Mesenchymal stem cell (in vitro differentiated cells and primary cell): ENCODE measurements at regions not wholly inside any gene's neighbourhood (a gene's known extent, or its start where the extent isn't known, plus 50 kb on each side); places are given as distances from the start of the nearest gene placed in this dataset.

Experiments used
- DNase-seq: peaks from one replicate; pipeline ENCODE4 v3.0.0-alpha.2; 2013
- H2AFZ ChIP-seq: one replicate; pipeline ENCODE4 v1.6.1; 2013; ENCODE audit warnings: low read depth, mild to moderate bottlenecking, control low read depth, inconsistent platforms, low read length, moderate library complexity
- H2AK5ac ChIP-seq: 2 replicates; pipeline ENCODE4 v1.6.1; 2013; ENCODE audit warnings: low read length, moderate library complexity, mild to moderate bottlenecking, inconsistent platforms; ENCODE audit not compliant: severe bottlenecking
- H2BK120ac ChIP-seq: one replicate; pipeline ENCODE4 v1.6.1; 2013; ENCODE audit warnings: low read depth, mild to moderate bottlenecking, inconsistent platforms, low read length, moderate library complexity
- H2BK12ac ChIP-seq, 2 experiments: one replicate each; pipeline ENCODE4 v1.6.1; 2013; ENCODE audit warnings: inconsistent platforms in 2 of 2, low read length in 2 of 2, mild to moderate bottlenecking in 2 of 2, moderate library complexity in 2 of 2, control low read depth in 1 of 2
- H2BK15ac ChIP-seq: one replicate; pipeline ENCODE4 v1.6.1; 2013; ENCODE audit warnings: mild to moderate bottlenecking, low read depth, inconsistent platforms; ENCODE audit not compliant: poor library complexity, severe bottlenecking
- H2BK5ac ChIP-seq: 2 replicates; pipeline ENCODE4 v1.6.1; 2013; ENCODE audit warnings: low read depth, mild to moderate bottlenecking, low read length, control low read depth, inconsistent platforms; ENCODE audit not compliant: poor library complexity, severe bottlenecking
- H3K14ac ChIP-seq, 2 experiments: one replicate each; pipeline ENCODE4 v1.6.1; 2013; ENCODE audit warnings: inconsistent platforms in 2 of 2, low read length in 2 of 2, control low read depth in 1 of 2, mild to moderate bottlenecking in 1 of 2, moderate library complexity in 1 of 2
- H3K18ac ChIP-seq, 2 experiments: one replicate each; pipeline ENCODE4 v1.6.1; 2013; ENCODE audit warnings: inconsistent platforms in 2 of 2, low read length in 2 of 2, control low read depth in 1 of 2, low read depth in 1 of 2, mild to moderate bottlenecking in 1 of 2
- H3K23ac ChIP-seq, 2 experiments: one replicate each; pipeline ENCODE4 v1.6.1; 2013; ENCODE audit warnings: inconsistent platforms in 2 of 2, low read length in 2 of 2, mild to moderate bottlenecking in 2 of 2, moderate library complexity in 2 of 2, control low read depth in 1 of 2
- H3K27ac ChIP-seq: 2 replicates; pipeline ENCODE4 v1.5.1; 2013; ENCODE audit warnings: mild to moderate bottlenecking, moderate library complexity, low read length, control low read depth, inconsistent platforms; ENCODE audit not compliant: poor library complexity, severe bottlenecking
- H3K27me3 ChIP-seq, 2 experiments: 2 replicates each; pipeline versions ENCODE4 v1.6.1 to v1.7.0; 2013; ENCODE audit warnings: low read length in 2 of 2, mild to moderate bottlenecking in 2 of 2, moderate library complexity in 2 of 2, control low read depth in 1 of 2, inconsistent platforms in 1 of 2; ENCODE audit not compliant: control insufficient read depth in 1 of 2, insufficient read depth in 1 of 2
- H3K36me3 ChIP-seq, 2 experiments: 2 replicates each; pipeline versions ENCODE4 v1.6.1 to v1.7.0; 2013; ENCODE audit warnings: low read length in 2 of 2, control low read depth in 1 of 2, inconsistent platforms in 1 of 2, low read depth in 1 of 2, mild to moderate bottlenecking in 1 of 2; ENCODE audit not compliant: insufficient read depth in 2 of 2, control insufficient read depth in 1 of 2
- H3K4ac ChIP-seq, 2 experiments: one replicate each; pipeline ENCODE4 v1.6.1; 2013; ENCODE audit warnings: inconsistent platforms in 2 of 2, low read length in 2 of 2, mild to moderate bottlenecking in 2 of 2, moderate library complexity in 2 of 2, control low read depth in 1 of 2, low read depth in 1 of 2
- H3K4me1 ChIP-seq: 2 replicates; pipeline ENCODE4 v1.6.1; 2013; ENCODE audit warnings: low read depth, low read length, control low read depth; ENCODE audit not compliant: control insufficient read depth, insufficient read depth
- H3K4me2 ChIP-seq: 2 replicates; pipeline ENCODE4 v1.6.1; 2013; ENCODE audit warnings: low read length, mild to moderate bottlenecking, inconsistent platforms; ENCODE audit not compliant: poor library complexity, severe bottlenecking
- H3K4me3 ChIP-seq, 2 experiments: 2 replicates each; pipeline versions ENCODE4 v1.5.1 to v1.7.0; 2013; ENCODE audit warnings: low read length in 2 of 2, mild to moderate bottlenecking in 2 of 2, control low read depth in 1 of 2, low read depth in 1 of 2; ENCODE audit not compliant: insufficient read depth in 1 of 2
- H3K79me1 ChIP-seq: replicated peaks from 2 replicates; pipeline ENCODE4 v1.6.1; 2013; ENCODE audit warnings: mild to moderate bottlenecking, control low read depth, low read length, inconsistent platforms; ENCODE audit not compliant: poor library complexity, severe bottlenecking
- H3K9ac ChIP-seq: 2 replicates; pipeline ENCODE4 v1.7.0; 2013; ENCODE audit warnings: mild to moderate bottlenecking, low read length, moderate library complexity
- H3K9me3 ChIP-seq: 2 replicates; pipeline ENCODE4 v1.7.0; 2013; ENCODE audit warnings: mild to moderate bottlenecking, low read length; ENCODE audit not compliant: control insufficient read depth
- H4K8ac ChIP-seq: one replicate; pipeline ENCODE4 v1.6.1; 2013; ENCODE audit warnings: inconsistent platforms, mild to moderate bottlenecking, low read length, moderate library complexity
- H4K91ac ChIP-seq: one replicate; pipeline ENCODE4 v1.6.1; 2013; ENCODE audit warnings: mild to moderate bottlenecking, low read length, inconsistent platforms
- WGBS: methylation state at CpG from one replicate; pipeline ENCODE4 v1.1.7; 2013; ENCODE audit warnings: mixed read lengths; 5-methylcytosine and 5-hydroxymethylcytosine counted together

GRCh38 chr3:165256554-165257065 is 60.4 kb upstream of the SLITRK3 start:
- Histone ChIP-seq H3K79me1 (no peaks in the 10 kb centered on the region), H2BK120ac (no peak overlapping the region), H2BK5ac (no peak overlapping the region), H2AFZ (no peak overlapping the region), H3K4me3 (no peak overlapping the region), H2BK15ac (no peak overlapping the region), H2AK5ac (no peak overlapping the region), H3K4me1 (no peaks in the 10 kb centered on the region), H3K27ac (no peak overlapping the region), H3K36me3 (no peaks in the 10 kb centered on the region), H3K4ac (no peak overlapping the region), H3K23ac (no peak overlapping the region), H3K4me2 (no peak overlapping the region), H2BK12ac (no peak overlapping the region), H4K91ac (no peak overlapping the region), H3K9me3 (no peaks in the 10 kb centered on the region), H3K14ac (no peak overlapping the region), H3K9ac (no peak overlapping the region), H3K27me3 (no peaks in the 10 kb centered on the region), H3K18ac (no peak overlapping the region), H4K8ac (no peak overlapping the region)
- 100% methylated on average over 1 of the region's 2 CpGs for WGBS
- DNase-seq, result no peak

GRCh38 chr3:165254812-165255211 is 58.6 kb upstream of the SLITRK3 start:
- Histone ChIP-seq H3K14ac (no peak overlapping the region), H3K4me3 (no peak overlapping the region), H4K91ac (no peak overlapping the region), H3K4me1 (no peaks in the 10 kb centered on the region), H3K27ac (no peak overlapping the region), H3K9me3 (no peaks in the 10 kb centered on the region), H4K8ac (no peak overlapping the region), H2AFZ (no peak overlapping the region), H2BK12ac (no peak overlapping the region), H3K4me2 (no peak overlapping the region), H2AK5ac (no peak overlapping the region), H2BK15ac (no peak overlapping the region), H3K79me1 (no peaks in the 10 kb centered on the region), H3K9ac (no peak overlapping the region), H3K18ac (no peak overlapping the region), H3K27me3 (no peaks in the 10 kb centered on the region), H2BK120ac (no peak overlapping the region), H3K4ac (no peak overlapping the region), H2BK5ac (no peak overlapping the region), H3K36me3 (no peaks in the 10 kb centered on the region), H3K23ac (no peak overlapping the region)
- peak; percentile 74 for DNase-seq
- WGBS, result no CpG with 5 or more reads among the region's 1 CpG
